Neural progenitor cell (in vitro differentiated cells): ENCODE measurements at regions not wholly inside any gene's neighbourhood (a gene's known extent, or its start where the extent isn't known, plus 50 kb on each side); places are given as distances from the start of the nearest gene placed in this dataset.

Source experiments
- CTCF ChIP-seq: fragments of 200-600 bp; sonication (generic); IDR thresholded peaks from 2 replicates; pipeline ENCODE4 v1.5.1; 2017; ENCODE audit warnings: antibody characterized with exemption, mild to moderate bottlenecking
- EZH2 ChIP-seq: fragments of 200-600 bp; sonication (generic); IDR thresholded peaks from 2 replicates; pipeline ENCODE4 v1.6.1; 2017; ENCODE audit warnings: antibody characterized with exemption, mild to moderate bottlenecking, moderate library complexity

GRCh38 chr15:66905185-66905584 is 160.2 kb upstream of the SMAD3 start:
- TF ChIP-seq CTCF (no peak), EZH2 (no peak)
